Fibroblast of lung (primary cell): ENCODE measurements at regions not wholly inside any gene's neighbourhood (a gene's known extent, or its start where the extent isn't known, plus 50 kb on each side); places are given as distances from the start of the nearest gene placed in this dataset.

ENCODE experiments used
- CTCF ChIP-seq, 2 donors: IDR thresholded peaks in 1 of 2; conservative IDR thresholded peaks in 1 of 2; 1 replicate in 1 of 2; 2 replicates in 1 of 2; pipeline ENCODE4 v1.5.1; 2011 to 2012; ENCODE audit warnings: low read length in 2 of 2, control low read depth in 1 of 2, inconsistent platforms in 1 of 2, low read depth in 1 of 2, mild to moderate bottlenecking in 1 of 2
- EZH2 ChIP-seq: IDR thresholded peaks from 2 replicates; pipeline ENCODE4 v1.5.1; 2012; ENCODE audit warnings: low read length, control low read depth, mild to moderate bottlenecking; ENCODE audit errors: missing control alignments

DNA sequence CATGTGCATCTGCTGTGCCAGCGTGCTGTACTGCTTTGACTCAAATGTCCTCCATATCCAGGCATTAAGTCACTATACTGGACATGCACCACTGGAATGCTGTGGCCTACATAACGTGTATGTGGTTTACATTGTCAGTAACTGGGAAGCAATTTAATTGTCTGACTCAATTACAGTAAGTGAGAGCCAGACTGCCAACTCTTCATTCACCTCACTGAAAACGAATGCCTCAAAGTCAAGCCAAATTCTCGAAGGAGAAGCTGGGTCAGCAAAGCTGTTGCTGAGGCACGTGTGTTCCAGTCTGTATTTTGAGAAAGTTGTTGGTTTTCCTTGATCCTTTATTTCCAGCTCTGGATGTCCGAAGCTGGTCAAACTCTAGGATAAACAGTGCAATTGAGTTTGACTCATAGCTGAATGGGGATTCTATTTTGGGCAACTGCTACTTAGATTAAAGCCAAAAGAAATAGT lies 534.3 kb downstream of the COL12A1 start:
- TF ChIP-seq EZH2 (no peak), CTCF (conservative IDR thresholded peaks at IDR 0.05 in 1 of 2, IDR thresholded peaks at IDR 0.05 in 1 of 2; ENCODE audit: low read depth in 1 of 2, low read length in 2 of 2) (no peak)
